Mesodermal cell (in vitro differentiated cells): ENCODE measurements at regions not wholly inside any gene's neighbourhood (a gene's known extent, or its start where the extent isn't known, plus 50 kb on each side); places are given as distances from the start of the nearest gene placed in this dataset.

ENCODE experiments used
- H3K27ac ChIP-seq: 2 replicates; pipeline ENCODE4 v1.7.0; 2013; ENCODE audit warnings: mild to moderate bottlenecking, low read depth, low read length, moderate library complexity; ENCODE audit not compliant: severe bottlenecking
- H3K36me3 ChIP-seq: 2 replicates; pipeline ENCODE4 v1.7.1; 2013; ENCODE audit warnings: mild to moderate bottlenecking, low read length, moderate library complexity; ENCODE audit not compliant: control insufficient read depth, insufficient read depth
- H3K4me1 ChIP-seq: one replicate; pipeline ENCODE4 v1.7.1; 2013; ENCODE audit warnings: mild to moderate bottlenecking, low read length; ENCODE audit not compliant: insufficient read depth, control insufficient read depth, poor library complexity, severe bottlenecking
- H3K4me3 ChIP-seq: 2 replicates; pipeline ENCODE4 v1.7.0; 2013; ENCODE audit warnings: low read length, control low read depth, mild to moderate bottlenecking; ENCODE audit not compliant: insufficient read depth, poor library complexity, severe bottlenecking; ENCODE audit errors: extremely low read depth
- H3K9me3 ChIP-seq: 2 replicates; pipeline ENCODE4 v1.7.1; 2013; ENCODE audit warnings: mild to moderate bottlenecking, low read length, moderate library complexity; ENCODE audit not compliant: control insufficient read depth
- WGBS, 2 experiments: methylation state at CpG; one replicate each; pipeline ENCODE4 v1.1.5; 2013; ENCODE audit warnings: missing lambda C conversion rate in 2 of 2; ENCODE audit not compliant: insufficient coverage in 2 of 2; 5-methylcytosine and 5-hydroxymethylcytosine counted together

DNA sequence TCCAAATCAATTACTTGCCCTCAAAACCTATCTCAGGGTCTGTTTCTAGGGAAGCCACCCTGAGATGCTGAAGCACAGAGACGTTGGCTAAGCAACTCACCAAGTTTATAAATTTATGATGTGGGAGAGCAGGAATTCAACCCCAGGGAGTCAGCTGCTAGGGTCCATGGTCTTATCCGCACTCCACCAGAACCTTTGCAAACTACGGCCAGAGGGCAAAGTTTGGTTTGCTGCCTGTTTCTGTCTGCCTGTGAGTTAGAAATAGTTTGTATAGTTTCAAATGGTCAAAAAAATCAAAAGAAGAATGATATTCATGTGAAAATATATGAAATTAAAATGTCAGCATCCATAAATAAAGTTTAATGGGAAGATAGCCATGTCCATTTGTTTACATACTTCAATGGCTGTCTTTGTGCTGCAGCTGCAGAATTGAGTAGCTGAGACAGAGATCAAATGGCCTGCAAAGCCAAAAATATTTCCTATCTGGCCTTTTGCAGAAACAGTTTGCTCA, 83.7 kb upstream of the ZFP64 start:
- no peaks in the 10 kb centered on the region for H3K9me3 ChIP-seq
- H3K4me3 ChIP-seq, result no peak overlapping the region
- 90 to 100% methylated on average over 2 of the region's 3 CpGs for WGBS, 2 experiments
- no peaks in the 10 kb centered on the region for H3K4me1 ChIP-seq
- no peak overlapping the region for H3K27ac ChIP-seq
- no peaks in the 10 kb centered on the region for H3K36me3 ChIP-seq

DNA sequence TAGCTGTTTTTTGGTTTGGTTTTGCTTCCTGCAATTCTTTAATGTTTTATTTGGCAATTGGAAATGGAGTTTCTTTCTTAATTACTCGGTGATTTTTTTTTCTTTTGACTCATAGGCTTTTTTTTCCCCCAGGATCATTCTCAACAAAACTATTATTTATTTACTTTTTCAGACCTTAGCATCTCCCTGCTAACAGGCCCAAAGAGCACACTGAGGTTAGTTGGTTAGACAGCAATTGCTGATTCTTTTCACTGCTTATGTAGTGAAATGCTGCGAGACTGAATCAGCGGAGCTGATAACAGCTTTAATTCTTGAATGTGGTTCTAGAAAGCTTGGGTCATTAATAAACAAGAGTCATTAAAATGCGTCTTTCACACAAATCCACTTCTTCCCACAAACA, 79.1 kb upstream of the ZFP64 start:
- WGBS, 2 experiments, result 100% methylated on average over 1 of the region's 4 CpGs; no CpG with 5 or more reads in 1 of the 2 experiments
- no peak overlapping the region for H3K4me3 ChIP-seq
- H3K4me1 ChIP-seq, result no peaks in the 10 kb centered on the region
- H3K9me3 ChIP-seq, result no peaks in the 10 kb centered on the region
- no peak overlapping the region for H3K27ac ChIP-seq
- H3K36me3 ChIP-seq, result no peaks in the 10 kb centered on the region

DNA sequence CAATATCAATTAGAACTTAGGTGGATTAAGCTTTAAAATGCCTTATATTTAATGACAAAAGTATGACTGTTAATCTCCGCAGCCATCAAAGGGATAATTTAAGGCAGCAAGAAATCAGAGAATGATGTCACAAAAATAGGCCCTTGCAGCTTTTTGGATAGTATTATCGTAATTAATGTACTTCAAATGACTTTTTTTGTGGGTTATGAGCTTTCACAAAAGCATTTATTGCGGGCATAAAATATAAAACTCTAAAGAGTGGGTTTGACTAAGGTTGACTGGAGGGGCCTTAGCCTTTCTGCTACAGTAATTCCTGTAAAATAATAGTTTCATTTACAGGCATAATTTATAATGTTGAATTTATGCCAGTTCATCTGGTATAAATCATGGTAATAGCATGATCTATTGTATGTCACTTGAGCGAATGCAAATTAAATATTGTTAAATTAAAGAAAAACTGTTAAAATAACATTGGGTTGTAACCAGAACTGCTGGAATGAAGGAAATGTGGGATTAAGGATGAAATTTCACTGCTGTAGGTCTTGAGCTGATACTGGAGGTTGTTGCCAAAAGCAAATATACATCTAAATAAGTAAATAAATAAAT, 78.5 kb upstream of the ZFP64 start:
- Histone ChIP-seq H3K4me3 (no peak overlapping the region), H3K9me3 (no peaks in the 10 kb centered on the region), H3K27ac (no peak overlapping the region), H3K36me3 (no peaks in the 10 kb centered on the region), H3K4me1 (no peaks in the 10 kb centered on the region)
- 93 to 100% methylated on average over 2 to 4 of the region's 4 CpGs for whole genome bisulfite sequencing, 2 experiments

DNA sequence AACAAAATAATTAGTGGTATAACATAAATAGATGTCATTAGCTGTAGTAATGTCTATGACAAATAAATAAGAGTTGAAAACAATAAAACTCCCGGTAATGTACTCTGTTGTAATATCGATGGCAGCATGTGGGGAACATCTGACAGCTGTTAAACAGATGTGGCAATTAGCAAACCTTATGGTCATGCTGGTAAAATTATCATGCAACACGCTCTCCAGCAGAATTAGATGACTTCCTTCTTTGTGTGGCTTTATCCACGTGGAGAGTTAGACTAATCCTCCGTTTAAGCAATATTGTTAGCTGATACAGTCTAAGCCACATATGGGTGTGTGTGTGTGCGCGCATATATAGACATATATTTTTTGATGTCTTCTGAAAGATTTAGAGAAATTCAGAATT, 77.7 kb upstream of the ZFP64 start:
- H3K9me3 ChIP-seq, result no peaks in the 10 kb centered on the region
- H3K4me3 ChIP-seq, result no peak overlapping the region
- H3K36me3 ChIP-seq, result no peaks in the 10 kb centered on the region
- no peaks in the 10 kb centered on the region for H3K4me1 ChIP-seq
- 87 to 88% methylated on average over 4 of the region's 7 CpGs for WGBS, 2 experiments
- no peak overlapping the region for H3K27ac ChIP-seq

DNA sequence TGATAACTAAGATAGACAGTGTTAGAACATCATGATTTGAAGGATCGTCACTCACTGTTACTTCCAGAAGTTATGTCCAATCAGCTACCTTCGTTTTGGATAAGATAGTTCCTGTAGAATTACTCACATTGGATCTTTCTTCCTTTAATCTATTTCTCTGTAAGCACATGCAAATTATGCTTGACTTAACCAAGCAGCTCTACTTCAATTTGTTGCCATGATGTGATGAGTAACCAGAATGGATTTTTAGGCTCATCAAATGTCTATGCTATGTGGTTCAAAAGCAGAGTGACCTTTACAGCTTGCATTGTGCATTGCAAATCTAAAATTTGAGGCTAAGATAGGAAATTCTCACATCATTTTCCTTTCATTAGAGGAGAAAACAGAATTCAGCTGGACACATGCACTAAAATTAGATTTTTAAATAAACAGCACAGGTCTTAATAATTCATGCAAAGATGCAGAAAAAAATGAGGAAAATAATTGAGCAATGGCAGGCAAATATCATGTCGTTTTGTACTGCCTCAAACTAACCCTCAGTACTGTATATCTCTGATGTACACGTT, 76.7 kb upstream of the ZFP64 start:
- Histone ChIP-seq H3K4me3 (no peak overlapping the region), H3K36me3 (no peaks in the 10 kb centered on the region), H3K27ac (no peak overlapping the region), H3K4me1 (no peaks in the 10 kb centered on the region), H3K9me3 (no peaks in the 10 kb centered on the region)
- 89% methylated on average over 2 of the region's 4 CpGs; no CpG with 5 or more reads in 1 of the 2 experiments for WGBS, 2 experiments

DNA sequence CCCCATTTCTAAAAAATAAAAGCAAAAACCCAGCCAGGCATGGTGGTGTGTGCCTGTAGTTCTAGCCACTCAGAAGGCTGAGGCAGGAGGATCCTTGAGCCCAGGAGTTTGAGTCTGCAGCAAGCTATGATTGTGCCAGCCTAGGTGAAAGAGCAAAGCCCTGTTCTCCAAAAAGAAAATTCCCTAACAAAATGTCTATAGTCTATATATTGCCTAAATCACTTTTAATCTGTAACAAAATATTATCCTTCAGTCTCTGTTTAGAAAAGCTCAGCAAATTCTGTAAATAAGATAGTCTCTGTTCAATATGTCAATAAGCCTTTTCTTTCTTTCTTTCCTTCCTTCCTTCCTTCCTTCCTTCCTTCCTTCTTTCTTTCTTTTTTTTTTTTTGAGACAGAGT, 75.8 kb upstream of the ZFP64 start:
- no peaks in the 10 kb centered on the region for H3K4me1 ChIP-seq
- H3K36me3 ChIP-seq, result no peaks in the 10 kb centered on the region
- no peaks in the 10 kb centered on the region for H3K9me3 ChIP-seq

DNA sequence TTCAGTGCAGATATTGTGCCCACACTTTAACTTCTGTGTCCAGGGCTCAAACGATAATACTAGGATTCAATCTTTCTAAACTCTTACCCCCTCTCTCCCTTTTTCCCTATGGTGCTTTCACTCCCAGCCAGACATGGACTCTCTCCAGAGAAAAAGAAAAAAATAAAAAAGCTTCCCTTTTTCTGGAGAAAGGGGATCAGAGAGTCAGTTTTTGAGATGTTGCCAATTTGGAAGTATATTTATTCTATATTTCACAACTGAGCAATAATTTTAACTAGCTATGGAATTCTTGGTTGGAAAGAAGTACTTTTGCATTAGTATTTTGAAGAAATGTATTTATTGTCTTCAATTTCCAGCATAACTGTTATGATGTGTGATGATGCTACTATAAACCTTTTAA, 72.2 kb upstream of the ZFP64 start:
- no peaks in the 10 kb centered on the region for H3K36me3 ChIP-seq
- H3K4me3 ChIP-seq, result no peak overlapping the region
- H3K9me3 ChIP-seq, result no peaks in the 10 kb centered on the region
- 89% methylated on average over 1 of the region's 1 CpG; no CpG with 5 or more reads in 1 of the 2 experiments for WGBS, 2 experiments
- no peaks in the 10 kb centered on the region for H3K4me1 ChIP-seq
- H3K27ac ChIP-seq, result no peak overlapping the region

More for the DNA sequence above, 75.8 kb upstream of the ZFP64 start:
- Histone ChIP-seq H3K27ac (no peak overlapping the region), H3K4me3 (no peak overlapping the region)

DNA sequence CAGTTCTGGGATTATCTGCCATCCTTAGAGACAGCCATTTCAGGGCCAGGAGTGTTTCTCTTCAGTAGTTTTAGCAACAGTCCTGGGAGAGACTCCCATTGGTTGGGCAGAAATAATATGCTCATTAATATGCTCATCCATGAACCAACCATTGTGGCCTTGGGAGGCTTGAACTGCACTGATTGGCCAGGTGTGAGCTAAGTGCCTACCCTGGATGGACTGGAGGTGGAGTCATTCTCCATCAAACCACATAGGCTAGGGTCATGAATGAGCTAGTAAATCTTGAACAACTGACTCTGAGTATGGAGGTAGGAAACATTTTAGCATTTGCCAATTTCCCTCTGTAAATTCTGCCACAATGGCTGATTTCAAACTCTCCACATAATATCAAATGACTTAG, 70.2 kb upstream of the ZFP64 start:
- H3K27ac ChIP-seq, result no peak overlapping the region
- H3K4me3 ChIP-seq, result no peak overlapping the region
- no peaks in the 10 kb centered on the region for H3K4me1 ChIP-seq
- H3K36me3 ChIP-seq, result no peaks in the 10 kb centered on the region
- peaks cover 3% of the 10 kb centered on the region for H3K9me3 ChIP-seq

DNA sequence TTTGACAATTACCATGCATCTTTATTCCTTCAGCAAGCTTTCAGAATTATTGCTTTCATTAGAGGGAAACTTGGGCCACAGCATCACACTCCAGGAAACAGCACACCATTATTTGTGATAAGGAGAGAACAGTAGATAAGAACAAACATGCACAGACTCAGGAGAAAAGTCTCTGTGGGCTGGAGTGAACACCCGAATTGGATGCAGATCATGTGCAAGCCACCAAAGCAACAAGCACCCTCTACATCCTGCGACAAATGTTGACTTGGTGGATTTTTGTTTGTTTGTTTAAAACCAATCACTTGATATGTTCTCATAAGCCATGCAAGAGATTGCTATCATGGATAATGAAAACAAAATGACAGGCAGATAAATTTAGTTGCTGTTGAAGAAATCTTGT, 67.7 kb upstream of the ZFP64 start:
- 80% methylated on average over 1 of the region's 2 CpGs; no CpG with 5 or more reads in 1 of the 2 experiments for WGBS, 2 experiments
- H3K9me3 ChIP-seq, result peaks cover 3% of the 10 kb centered on the region
- no peak overlapping the region for H3K27ac ChIP-seq
- no peaks in the 10 kb centered on the region for H3K36me3 ChIP-seq
- H3K4me1 ChIP-seq, result no peaks in the 10 kb centered on the region
- no peak overlapping the region for H3K4me3 ChIP-seq

DNA sequence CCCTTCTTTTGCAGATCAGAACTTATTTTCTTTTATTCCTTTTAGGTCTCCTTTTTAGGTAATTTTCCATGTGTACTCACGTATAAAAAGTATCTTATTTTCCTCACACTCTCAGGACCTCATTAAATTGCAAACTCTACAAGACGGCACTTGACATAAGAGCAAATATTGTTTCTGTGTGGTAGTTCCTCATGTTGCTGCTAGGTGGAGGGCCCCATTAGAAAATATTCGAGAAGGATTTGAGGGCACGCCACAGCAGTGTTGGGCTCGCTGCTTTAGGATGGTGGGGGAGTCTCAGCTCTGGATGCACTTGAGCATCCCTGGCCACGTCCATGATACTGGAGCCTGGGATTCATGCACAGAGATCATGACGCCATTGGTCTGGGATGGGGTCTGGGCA, 64.9 kb upstream of the ZFP64 start:
- no peaks in the 10 kb centered on the region for H3K36me3 ChIP-seq
- H3K4me3 ChIP-seq, result no peak overlapping the region
- H3K4me1 ChIP-seq, result no peaks in the 10 kb centered on the region
- 81 to 94% methylated on average over 5 to 7 of the region's 7 CpGs for WGBS, 2 experiments
- peaks cover 3% of the 10 kb centered on the region for H3K9me3 ChIP-seq
- H3K27ac ChIP-seq, result no peak overlapping the region

DNA sequence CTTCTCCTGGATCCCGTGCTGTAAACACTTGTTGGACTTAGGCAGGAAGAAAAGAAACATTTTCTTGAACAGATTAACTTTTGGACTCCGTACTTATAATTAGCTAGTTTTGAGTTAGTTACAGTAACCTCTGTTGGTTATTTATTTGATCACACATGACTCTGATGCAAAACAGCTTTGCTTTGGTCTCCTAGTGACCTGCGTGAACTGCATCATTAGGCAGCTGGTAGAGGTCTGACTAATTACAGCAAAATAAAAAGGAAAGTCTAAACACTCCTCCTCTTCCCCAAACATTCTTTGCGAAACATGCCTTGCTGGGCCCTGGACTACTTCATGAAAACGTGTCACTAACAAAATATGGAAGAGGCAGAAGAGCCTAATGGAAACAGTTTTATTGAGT, 61.1 kb upstream of the ZFP64 start:
- Histone ChIP-seq H3K9me3 (no peaks in the 10 kb centered on the region), H3K4me1 (no peaks in the 10 kb centered on the region), H3K36me3 (no peaks in the 10 kb centered on the region), H3K27ac (no peak overlapping the region), H3K4me3 (no peak overlapping the region)
- WGBS, 2 experiments, result 86 to 98% methylated on average over 1 to 5 of the region's 5 CpGs
